H9 (cell line): ENCODE measurements at regions not wholly inside any gene's neighbourhood (a gene's known extent, or its start where the extent isn't known, plus 50 kb on each side); places are given as distances from the start of the nearest gene placed in this dataset.

Experiments
- DNase-seq: peaks from one replicate; pipeline ENCODE4 v3.0.0-alpha.2; 2017
- H2AFZ ChIP-seq: one replicate; pipeline ENCODE4 v1.6.1; 2013; ENCODE audit warnings: mild to moderate bottlenecking, low read length, control low read depth, moderate library complexity
- H2AK5ac ChIP-seq: 2 replicates; pipeline ENCODE4 v1.6.1; 2013; ENCODE audit warnings: low read length, control low read depth, mixed read lengths; ENCODE audit not compliant: insufficient read length
- H2BK120ac ChIP-seq: one replicate; pipeline ENCODE4 v1.6.1; 2013; ENCODE audit warnings: low read depth, mild to moderate bottlenecking, low read length, control low read depth, inconsistent platforms; ENCODE audit not compliant: poor library complexity, severe bottlenecking
- H2BK12ac ChIP-seq: 2 replicates; pipeline ENCODE4 v1.6.1; 2013; ENCODE audit warnings: low read length, control low read depth, mixed read lengths, low read depth; ENCODE audit not compliant: insufficient read length
- H2BK15ac ChIP-seq: 2 replicates; pipeline ENCODE4 v1.6.1; 2013; ENCODE audit warnings: low read depth, low read length, control low read depth
- H2BK20ac ChIP-seq: one replicate; pipeline ENCODE4 v1.6.1; 2013; ENCODE audit warnings: low read depth, mild to moderate bottlenecking, low read length, control low read depth, inconsistent platforms; ENCODE audit not compliant: poor library complexity, severe bottlenecking
- H2BK5ac ChIP-seq: 2 replicates; pipeline ENCODE4 v1.6.1; 2013; ENCODE audit warnings: low read length, control low read depth, mixed read lengths; ENCODE audit not compliant: insufficient read length
- H3K14ac ChIP-seq: 2 replicates; pipeline ENCODE4 v1.6.1; 2013; ENCODE audit warnings: low read length, control low read depth; ENCODE audit not compliant: insufficient read depth
- H3K18ac ChIP-seq: 2 replicates; pipeline ENCODE4 v1.6.1; 2013; ENCODE audit warnings: low read depth, mild to moderate bottlenecking, mixed read lengths, low read length, control low read depth; ENCODE audit not compliant: insufficient read length
- H3K23ac ChIP-seq: 2 replicates; pipeline ENCODE4 v1.6.1; 2013; ENCODE audit warnings: low read length, control low read depth, mixed read lengths, low read depth; ENCODE audit not compliant: insufficient read length
- H3K23me2 ChIP-seq: 2 replicates; pipeline ENCODE4 v1.6.1; 2013; ENCODE audit warnings: low read depth, mild to moderate bottlenecking, mixed read lengths, low read length, control low read depth; ENCODE audit not compliant: insufficient read length, poor library complexity, severe bottlenecking
- H3K27ac ChIP-seq: 2 replicates; pipeline ENCODE4 v1.5.1; 2013; ENCODE audit warnings: low read length, control low read depth, mixed read lengths, low read depth; ENCODE audit not compliant: insufficient read length
- H3K27me3 ChIP-seq: 2 replicates; pipeline ENCODE4 v1.6.1; 2013; ENCODE audit warnings: low read length, control low read depth, inconsistent platforms; ENCODE audit not compliant: insufficient read depth
- H3K4ac ChIP-seq: 2 replicates; pipeline ENCODE4 v1.6.1; 2013; ENCODE audit warnings: low read depth, mild to moderate bottlenecking, control low read depth, inconsistent platforms, low read length, moderate library complexity
- H3K4me1 ChIP-seq: 2 replicates; pipeline ENCODE4 v1.6.1; 2013; ENCODE audit warnings: low read length, control low read depth, inconsistent platforms; ENCODE audit not compliant: insufficient read depth
- H3K4me2 ChIP-seq: 2 replicates; pipeline ENCODE4 v1.6.1; 2013; ENCODE audit warnings: low read length, control low read depth, mixed read lengths; ENCODE audit not compliant: insufficient read length, insufficient read depth
- H3K56ac ChIP-seq: 2 replicates; pipeline ENCODE4 v1.6.1; 2013; ENCODE audit warnings: low read depth, mild to moderate bottlenecking, mixed read lengths, low read length, control low read depth; ENCODE audit not compliant: insufficient read length
- H3K79me1 ChIP-seq: 2 replicates; pipeline ENCODE4 v1.6.1; 2013; ENCODE audit warnings: low read depth, mild to moderate bottlenecking, moderate library complexity, low read length, control low read depth, inconsistent platforms; ENCODE audit not compliant: insufficient read depth, poor library complexity, severe bottlenecking
- H3K79me2 ChIP-seq: 2 replicates; pipeline ENCODE4 v1.6.1; 2013; ENCODE audit warnings: low read length, control low read depth, inconsistent platforms; ENCODE audit not compliant: insufficient read depth
- H3K9ac ChIP-seq: 2 replicates; pipeline ENCODE4 v1.6.1; 2013; ENCODE audit warnings: low read length, control low read depth, mixed read lengths; ENCODE audit not compliant: insufficient read length; ENCODE audit errors: extremely low read depth
- H3K9me3 ChIP-seq: one replicate; pipeline ENCODE4 v1.6.1; 2013; ENCODE audit warnings: low read depth, low read length, inconsistent platforms; ENCODE audit not compliant: control insufficient read depth
- H3T11ph ChIP-seq: one replicate; pipeline ENCODE4 v1.6.1; 2013; ENCODE audit warnings: mild to moderate bottlenecking, low read length, control low read depth, inconsistent platforms
- H4K20me1 ChIP-seq: one replicate; pipeline ENCODE4 v1.6.1; 2013; ENCODE audit not compliant: control insufficient read depth, insufficient read length, insufficient read depth
- H4K5ac ChIP-seq: 2 replicates; pipeline ENCODE4 v1.6.1; 2013; ENCODE audit warnings: low read depth, mild to moderate bottlenecking, mixed read lengths, low read length, control low read depth; ENCODE audit not compliant: insufficient read length
- H4K8ac ChIP-seq: replicated peaks from 2 replicates; pipeline ENCODE4 v1.6.1; 2013; ENCODE audit warnings: low read length, control low read depth, mixed read lengths, low read depth; ENCODE audit not compliant: insufficient read length
- H4K91ac ChIP-seq: 2 replicates; pipeline ENCODE4 v1.6.1; 2013; ENCODE audit warnings: low read depth, mild to moderate bottlenecking, moderate library complexity, mixed read lengths, low read length, control low read depth; ENCODE audit not compliant: insufficient read length
- H3K27ac Mint-ChIP-seq, 3 experiments: 2 replicates in 2 of 3; 3 replicates in 1 of 3; pipeline ENCODE4 v1.8.0; 2020 to 2021; ENCODE audit warnings: mixed read lengths in 3 of 3, mild to moderate bottlenecking in 1 of 3, moderate library complexity in 1 of 3
- H3K27me3 Mint-ChIP-seq: 2 replicates; pipeline ENCODE4 v1.8.0; 2021; ENCODE audit warnings: low read depth, mild to moderate bottlenecking, moderate library complexity, mixed read lengths
- H3K36me3 Mint-ChIP-seq, 3 experiments: 2 replicates in 2 of 3; 3 replicates in 1 of 3; pipeline ENCODE4 v1.8.0; 2020 to 2021; ENCODE audit warnings: low read depth in 3 of 3, mixed read lengths in 3 of 3; ENCODE audit not compliant: insufficient read depth in 1 of 3
- H3K4me1 Mint-ChIP-seq, 2 experiments: 2 replicates each; pipeline ENCODE4 v1.8.0; 2020; ENCODE audit warnings: mixed read lengths in 2 of 2
- H3K4me3 Mint-ChIP-seq, 2 experiments: 2 replicates in 1 of 2; 3 replicates in 1 of 2; pipeline ENCODE4 v1.8.0; 2020 to 2021; ENCODE audit warnings: mild to moderate bottlenecking in 2 of 2, mixed read lengths in 2 of 2, moderate library complexity in 1 of 2
- H3K9me3 Mint-ChIP-seq, 2 experiments: 2 replicates in 1 of 2; 3 replicates in 1 of 2; pipeline ENCODE4 v1.8.0; 2020; ENCODE audit warnings: mild to moderate bottlenecking in 2 of 2, mixed read lengths in 2 of 2, moderate library complexity in 1 of 2
- WGBS: extraction: QIAGEN DNeasy Blood & Tissue Kit; methylation state at CpG from one replicate; pipeline ENCODE4 v1.1.7; 2013; ENCODE audit warnings: missing lambda C conversion rate, low lambda C conversion rate, mixed read lengths; ENCODE audit not compliant: insufficient read length; ENCODE audit errors: extremely low coverage; 5-methylcytosine and 5-hydroxymethylcytosine counted together
- TF ChIP-seq, protein P1 (sequence below): fragments of 200-600 bp; sonication (generic); conservative IDR thresholded peaks from 3 replicates; pipeline ENCODE4 v1.8.0; 2021; ENCODE audit warnings: antibody characterized with exemption, mild to moderate bottlenecking

DNA sequence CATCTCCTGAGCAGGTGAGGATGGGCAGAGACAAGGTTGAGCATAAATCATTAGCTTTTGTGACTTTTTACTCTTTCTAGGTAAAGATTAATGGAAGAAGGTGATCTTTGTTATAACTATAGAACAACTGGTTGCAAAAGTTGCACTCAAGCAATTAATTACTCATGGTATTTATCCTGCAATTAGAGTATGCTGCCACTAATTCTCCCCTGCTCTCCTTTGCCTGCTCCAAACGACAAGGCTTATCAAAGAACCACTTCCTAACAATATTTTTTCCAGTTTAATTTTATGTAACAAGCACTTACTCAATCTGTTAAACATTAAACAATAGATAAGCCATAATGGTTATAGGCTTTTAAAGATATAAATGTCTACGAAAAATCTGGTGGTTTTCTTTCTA, 189.9 kb upstream of the PELI2 start:
- no peak overlapping the region for H3K18ac ChIP-seq
- H3K23me2 ChIP-seq = no peaks in the 10 kb centered on the region
- H3K56ac ChIP-seq = no peak overlapping the region
- H2BK20ac ChIP-seq = no peak overlapping the region
- H2AK5ac ChIP-seq = no peak overlapping the region
- H3K27me3 Mint-ChIP-seq = no peaks in the 10 kb centered on the region
- no peak overlapping the region for H3K23ac ChIP-seq
- H3K4ac ChIP-seq = no peak overlapping the region
- no peaks in the 10 kb centered on the region for H3K27me3 ChIP-seq
- DNase-seq = no peak
- no peak overlapping the region for H4K91ac ChIP-seq
- H3K14ac ChIP-seq = no peak overlapping the region
- no peaks in the 10 kb centered on the region for H4K20me1 ChIP-seq
- H2BK12ac ChIP-seq = no peak overlapping the region
- peaks cover 28 to 32% of the 10 kb centered on the region in 2 experiments for H3K4me1 Mint-ChIP-seq
- no peaks in the 10 kb centered on the region for H3K36me3 Mint-ChIP-seq
- no peaks in the 10 kb centered on the region for H3K79me2 ChIP-seq
- H2BK15ac ChIP-seq = no peak overlapping the region
- no peak overlapping the region for H2AFZ ChIP-seq
- no peak overlapping the region for H3K27ac ChIP-seq
- H2BK5ac ChIP-seq = no peak overlapping the region
- H2BK120ac ChIP-seq = no peak overlapping the region
- H3K9ac ChIP-seq = no peak overlapping the region
- no peaks in the 10 kb centered on the region for H3K4me1 ChIP-seq
- TF ChIP-seq, protein P1, sequence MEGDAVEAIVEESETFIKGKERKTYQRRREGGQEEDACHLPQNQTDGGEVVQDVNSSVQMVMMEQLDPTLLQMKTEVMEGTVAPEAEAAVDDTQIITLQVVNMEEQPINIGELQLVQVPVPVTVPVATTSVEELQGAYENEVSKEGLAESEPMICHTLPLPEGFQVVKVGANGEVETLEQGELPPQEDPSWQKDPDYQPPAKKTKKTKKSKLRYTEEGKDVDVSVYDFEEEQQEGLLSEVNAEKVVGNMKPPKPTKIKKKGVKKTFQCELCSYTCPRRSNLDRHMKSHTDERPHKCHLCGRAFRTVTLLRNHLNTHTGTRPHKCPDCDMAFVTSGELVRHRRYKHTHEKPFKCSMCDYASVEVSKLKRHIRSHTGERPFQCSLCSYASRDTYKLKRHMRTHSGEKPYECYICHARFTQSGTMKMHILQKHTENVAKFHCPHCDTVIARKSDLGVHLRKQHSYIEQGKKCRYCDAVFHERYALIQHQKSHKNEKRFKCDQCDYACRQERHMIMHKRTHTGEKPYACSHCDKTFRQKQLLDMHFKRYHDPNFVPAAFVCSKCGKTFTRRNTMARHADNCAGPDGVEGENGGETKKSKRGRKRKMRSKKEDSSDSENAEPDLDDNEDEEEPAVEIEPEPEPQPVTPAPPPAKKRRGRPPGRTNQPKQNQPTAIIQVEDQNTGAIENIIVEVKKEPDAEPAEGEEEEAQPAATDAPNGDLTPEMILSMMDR = no peak
- no peak overlapping the region for H3T11ph ChIP-seq
- no peaks in the 10 kb centered on the region for H3K9me3 Mint-ChIP-seq
- H3K27ac Mint-ChIP-seq = no peak overlapping the region
- H3K4me2 ChIP-seq = no peak overlapping the region
- no CpG with 5 or more reads among the region's 2 CpGs for WGBS
- no peaks in the 10 kb centered on the region for H3K9me3 ChIP-seq
- no peak overlapping the region for H4K8ac ChIP-seq
- H3K4me3 Mint-ChIP-seq = no peak overlapping the region
- no peak overlapping the region for H4K5ac ChIP-seq
- H3K79me1 ChIP-seq = no peaks in the 10 kb centered on the region
